Lung (tissue), 11 donors: ENCODE measurements at regions not wholly inside any gene's neighbourhood (a gene's known extent, or its start where the extent isn't known, plus 50 kb on each side); places are given as distances from the start of the nearest gene placed in this dataset.
"Not testable (repeated sequence)": the region's sequence is repeated elsewhere in the genome, so short reads cannot be mapped to it uniquely, and the experiment has no call there.

Experiments used
- ATAC-seq: fragments of 200-7000 bp; cut with Tn5 transposase; one replicate; pipeline ENCODE4 v1.9.1; 2020; ENCODE audit warnings: moderate number of reproducible peaks; ENCODE audit not compliant: insufficient read depth, low FRiP score
- DNase-seq, 3 donors: peaks; one replicate each; pipeline ENCODE4 v3.0.0-alpha.2; 2013 to 2017
- H3K27ac ChIP-seq, 2 donors: one replicate each; pipeline ENCODE4 v1.5.1; 2013; ENCODE audit warnings: mild to moderate bottlenecking in 2 of 2, moderate library complexity in 2 of 2, control low read depth in 1 of 2, inconsistent platforms in 1 of 2, low read depth in 1 of 2, low read length in 1 of 2
- H3K27me3 ChIP-seq, 3 donors: one replicate each; pipeline ENCODE4 v1.5.1; 2013; ENCODE audit warnings: low read length in 2 of 3; ENCODE audit not compliant: control insufficient read depth in 3 of 3, insufficient read depth in 3 of 3
- H3K36me3 ChIP-seq, 4 donors: one replicate each; pipeline ENCODE4 v1.5.1; 2013; ENCODE audit warnings: low read length in 4 of 4, mild to moderate bottlenecking in 1 of 4, moderate library complexity in 1 of 4; ENCODE audit not compliant: control insufficient read depth in 4 of 4, insufficient read depth in 4 of 4
- H3K4me1 ChIP-seq, 5 donors: one replicate each; pipeline ENCODE4 v1.5.1; 2013; ENCODE audit warnings: low read length in 5 of 5, mild to moderate bottlenecking in 2 of 5, moderate library complexity in 1 of 5; ENCODE audit not compliant: control insufficient read depth in 5 of 5, insufficient read depth in 5 of 5
- H3K4me3 ChIP-seq: one replicate; pipeline ENCODE4 v1.5.1; 2013; ENCODE audit warnings: mild to moderate bottlenecking, control low read depth, moderate library complexity
- H3K9ac ChIP-seq, 2 donors: one replicate each; pipeline ENCODE4 v1.5.1; 2013; ENCODE audit warnings: low read length in 2 of 2, control low read depth in 1 of 2; ENCODE audit not compliant: insufficient read depth in 1 of 2
- H3K9me3 ChIP-seq, 4 donors: one replicate each; pipeline ENCODE4 v1.5.1; 2013; ENCODE audit warnings: low read length in 3 of 4, mild to moderate bottlenecking in 1 of 4, moderate library complexity in 1 of 4; ENCODE audit not compliant: control insufficient read depth in 4 of 4, insufficient read depth in 3 of 4
- WGBS, 2 donors: extraction: QIAGEN DNeasy Blood & Tissue Kit; methylation state at CpG; one replicate each; pipeline ENCODE4 v1.1.7; 2013; 5-methylcytosine and 5-hydroxymethylcytosine counted together
- TF ChIP-seq, protein P1 (sequence below): IDR thresholded peaks from 2 replicates; pipeline ENCODE4 v1.5.1; 2012; ENCODE audit warnings: mild to moderate bottlenecking; ENCODE audit errors: control extremely low read depth, extremely low read depth
- donor health status: control.
- donor health status: control.
- donor health status: Bipolar disorder and iron deficiency.
- donor health status: healthy.
- donor health status: DM: yes; HTN: yes; CAD: no.

DNA sequence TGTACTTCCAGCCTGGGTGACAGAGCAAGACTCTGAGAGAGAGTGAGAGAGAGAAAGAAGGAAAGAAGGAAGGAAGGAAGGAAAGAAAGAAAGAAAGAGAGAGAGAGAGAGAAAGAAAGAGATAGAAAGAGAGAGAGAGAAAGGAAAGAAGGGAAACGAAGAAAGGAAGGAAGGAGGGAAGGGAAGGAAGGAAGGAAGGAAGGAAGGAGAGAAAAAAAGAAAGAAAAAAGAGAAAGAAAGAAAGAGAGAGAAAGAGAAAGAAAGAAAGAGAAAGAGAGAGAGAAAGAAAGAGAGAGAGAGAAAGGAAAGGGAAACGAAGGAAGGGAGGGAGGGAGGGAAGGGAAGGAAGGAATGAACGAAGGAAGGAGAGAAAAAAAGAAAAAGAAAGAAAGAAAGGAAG lies 238.6 kb downstream of the ASMT start:
- 74 to 75% methylated on average over 3 of the region's 3 CpGs for WGBS, 2 donors

DNA sequence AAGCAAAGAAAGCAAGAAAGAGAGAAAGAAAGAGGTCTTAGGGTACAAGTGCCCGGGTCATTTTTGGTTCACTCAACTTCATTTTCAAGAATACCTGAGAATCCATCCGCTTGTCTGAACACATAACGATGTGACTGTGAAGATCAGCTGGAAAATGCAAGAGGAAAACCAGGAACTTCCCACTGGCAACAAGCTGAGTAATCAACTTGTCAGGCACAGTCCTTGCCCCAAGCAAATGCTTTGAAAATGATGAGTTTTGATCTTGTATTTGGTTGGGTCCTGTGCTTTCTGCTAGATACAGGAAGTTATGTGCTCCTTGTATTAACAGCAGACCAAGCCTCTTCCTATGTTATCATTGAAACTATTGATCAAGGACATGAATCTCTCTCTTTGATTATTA lies 239.1 kb downstream of the ASMT start:
- H3K4me3 ChIP-seq = no peak overlapping the region
- peaks cover 0 to 5% (median 1%) of the 10 kb centered on the region in 4 donors for H3K9me3 ChIP-seq
- no peaks in the 10 kb centered on the region for H3K27me3 ChIP-seq
- WGBS, 2 donors = 90 to 92% methylated on average over 3 of the region's 3 CpGs
- H3K4me1 ChIP-seq = no peaks in the 10 kb centered on the region
- H3K27ac ChIP-seq = no peak overlapping the region
- DNase-seq (no peak), ATAC-seq (no peak)
- no peaks in the 10 kb centered on the region for H3K36me3 ChIP-seq
- H3K9ac ChIP-seq = no peak overlapping the region
- TF ChIP-seq, protein P1, sequence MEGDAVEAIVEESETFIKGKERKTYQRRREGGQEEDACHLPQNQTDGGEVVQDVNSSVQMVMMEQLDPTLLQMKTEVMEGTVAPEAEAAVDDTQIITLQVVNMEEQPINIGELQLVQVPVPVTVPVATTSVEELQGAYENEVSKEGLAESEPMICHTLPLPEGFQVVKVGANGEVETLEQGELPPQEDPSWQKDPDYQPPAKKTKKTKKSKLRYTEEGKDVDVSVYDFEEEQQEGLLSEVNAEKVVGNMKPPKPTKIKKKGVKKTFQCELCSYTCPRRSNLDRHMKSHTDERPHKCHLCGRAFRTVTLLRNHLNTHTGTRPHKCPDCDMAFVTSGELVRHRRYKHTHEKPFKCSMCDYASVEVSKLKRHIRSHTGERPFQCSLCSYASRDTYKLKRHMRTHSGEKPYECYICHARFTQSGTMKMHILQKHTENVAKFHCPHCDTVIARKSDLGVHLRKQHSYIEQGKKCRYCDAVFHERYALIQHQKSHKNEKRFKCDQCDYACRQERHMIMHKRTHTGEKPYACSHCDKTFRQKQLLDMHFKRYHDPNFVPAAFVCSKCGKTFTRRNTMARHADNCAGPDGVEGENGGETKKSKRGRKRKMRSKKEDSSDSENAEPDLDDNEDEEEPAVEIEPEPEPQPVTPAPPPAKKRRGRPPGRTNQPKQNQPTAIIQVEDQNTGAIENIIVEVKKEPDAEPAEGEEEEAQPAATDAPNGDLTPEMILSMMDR = no peak

More for the DNA sequence above, 238.6 kb downstream of the ASMT start:
- TF ChIP-seq, protein P1 = no peak
- Histone ChIP-seq H3K36me3 (no peaks in the 10 kb centered on the region), H3K27ac (no peak overlapping the region), H3K9ac (no peak overlapping the region), H3K4me1 (no peaks in the 10 kb centered on the region), H3K9me3 (peaks cover 0 to 5% (median 1%) of the 10 kb centered on the region in 4 donors), H3K4me3 (no peak overlapping the region), H3K27me3 (no peaks in the 10 kb centered on the region)
- ATAC-seq = no peak
- no peak for DNase-seq

DNA sequence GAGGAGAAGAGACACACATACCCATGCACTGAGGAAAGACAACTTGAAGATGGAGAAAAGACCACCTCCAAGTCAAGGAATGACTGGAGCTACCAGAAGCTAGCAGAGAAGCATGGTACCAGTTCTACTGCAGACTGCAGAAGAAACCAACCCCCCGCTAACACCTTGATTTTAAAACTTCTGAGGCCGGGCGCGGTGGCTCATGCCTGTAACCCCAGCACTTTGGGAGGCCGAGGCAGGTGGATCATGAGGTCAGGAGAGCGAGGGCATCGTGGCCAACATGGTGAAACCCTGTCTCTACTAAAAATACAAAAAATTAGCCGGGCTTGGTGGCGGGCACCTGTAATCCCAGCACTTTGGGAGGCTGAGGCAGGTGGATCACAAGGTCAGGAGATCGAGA lies 240.0 kb downstream of the ASMT start:
- not testable (repeated sequence) for H3K36me3 ChIP-seq, H3K27me3 ChIP-seq, H3K27ac ChIP-seq, H3K9me3 ChIP-seq, DNase-seq, ATAC-seq, H3K4me3 ChIP-seq, H3K4me1 ChIP-seq, H3K9ac ChIP-seq
- 95 to 97% methylated on average over 10 of the region's 10 CpGs for WGBS, 2 donors

DNA sequence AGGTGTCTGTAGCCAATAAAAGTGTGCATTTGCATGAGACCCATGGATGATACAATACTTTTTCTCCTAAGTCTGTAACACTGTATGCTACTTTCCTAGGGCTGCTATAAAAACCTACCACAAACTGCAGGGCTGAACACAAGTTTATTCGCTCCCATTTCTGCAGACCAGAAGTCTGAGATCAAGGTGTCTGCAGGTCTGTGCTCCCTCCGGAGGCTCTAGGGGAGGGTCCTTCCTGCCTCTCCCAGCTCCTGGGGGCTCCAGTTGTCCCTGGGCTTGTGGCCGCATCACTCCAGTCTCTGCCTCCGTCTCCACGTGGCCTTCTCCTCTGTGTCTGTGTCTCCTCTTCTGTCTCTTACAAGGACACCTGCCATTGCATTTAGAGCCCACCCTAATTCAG lies 244.4 kb downstream of the ASMT start:
- not testable (repeated sequence) for ATAC-seq, H3K4me1 ChIP-seq

More for the DNA sequence above, 244.4 kb downstream of the ASMT start:
- WGBS, 2 donors = 92 to 100% methylated on average over 5 of the region's 5 CpGs
- not testable (repeated sequence) for H3K27me3 ChIP-seq, H3K9me3 ChIP-seq, H3K27ac ChIP-seq, DNase-seq, H3K4me3 ChIP-seq, H3K9ac ChIP-seq, H3K36me3 ChIP-seq
